ENCODE measurements at regions not wholly inside any gene's neighbourhood (a gene's known extent, or its start where the extent isn't known, plus 50 kb on each side); places are given as distances from the start of the nearest gene placed in this dataset.
"Not testable (repeated sequence)": the region's sequence is repeated elsewhere in the genome, so short reads cannot be mapped to it uniquely, and the experiment has no call there.

DNA sequence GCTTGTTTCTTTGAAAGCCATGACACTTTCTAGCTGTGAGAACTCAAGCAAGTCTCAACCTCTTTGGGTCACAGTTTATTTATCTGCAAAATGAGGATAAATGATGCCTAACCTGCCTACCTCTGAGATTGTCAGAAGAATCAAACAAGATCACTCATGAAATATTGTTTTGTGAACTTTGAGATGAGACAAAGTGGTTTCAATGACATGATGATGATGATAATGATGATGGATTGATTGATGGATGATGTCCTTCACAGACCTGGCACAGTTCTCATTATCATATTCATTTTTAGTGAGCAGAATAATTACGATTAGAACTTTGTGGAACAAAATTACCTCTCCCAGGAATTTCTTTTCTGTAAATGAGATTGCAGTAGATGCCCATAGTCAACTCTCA lies 129.2 kb downstream of the HHIPL2 start:
- 47 to 78% (median 69%) methylated on average over 1 of the region's 1 CpG for WGBS, 3 donors

DNA sequence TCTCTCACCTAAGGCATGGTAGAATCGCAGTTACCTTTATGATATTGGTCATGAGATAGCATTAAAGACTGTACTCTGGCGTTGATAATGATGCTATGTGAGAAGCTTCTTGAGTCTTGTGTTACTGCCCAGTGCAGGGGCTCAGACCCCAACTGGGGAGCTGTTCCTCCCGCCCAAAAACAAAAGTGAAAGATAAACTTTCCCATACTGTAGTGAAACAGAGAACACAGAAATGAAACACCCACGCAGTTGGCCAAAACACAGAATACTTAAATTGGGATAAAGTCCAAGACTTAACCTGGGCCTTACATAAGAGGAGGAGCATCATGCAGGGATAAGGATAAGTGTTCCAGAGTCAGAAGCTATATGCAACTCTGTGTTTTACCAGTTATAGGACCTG lies 130.6 kb downstream of the HHIPL2 start:
- H3K27ac ChIP-seq (ENCODE audit: low read depth, low read length): no peak overlapping the region
- 79 to 88% (median 83%) methylated on average over 4 of the region's 4 CpGs for WGBS, 3 donors

More for the DNA sequence above, 129.2 kb downstream of the HHIPL2 start:
- no peak overlapping the region for H3K27ac ChIP-seq (ENCODE audit: low read depth, low read length)

DNA sequence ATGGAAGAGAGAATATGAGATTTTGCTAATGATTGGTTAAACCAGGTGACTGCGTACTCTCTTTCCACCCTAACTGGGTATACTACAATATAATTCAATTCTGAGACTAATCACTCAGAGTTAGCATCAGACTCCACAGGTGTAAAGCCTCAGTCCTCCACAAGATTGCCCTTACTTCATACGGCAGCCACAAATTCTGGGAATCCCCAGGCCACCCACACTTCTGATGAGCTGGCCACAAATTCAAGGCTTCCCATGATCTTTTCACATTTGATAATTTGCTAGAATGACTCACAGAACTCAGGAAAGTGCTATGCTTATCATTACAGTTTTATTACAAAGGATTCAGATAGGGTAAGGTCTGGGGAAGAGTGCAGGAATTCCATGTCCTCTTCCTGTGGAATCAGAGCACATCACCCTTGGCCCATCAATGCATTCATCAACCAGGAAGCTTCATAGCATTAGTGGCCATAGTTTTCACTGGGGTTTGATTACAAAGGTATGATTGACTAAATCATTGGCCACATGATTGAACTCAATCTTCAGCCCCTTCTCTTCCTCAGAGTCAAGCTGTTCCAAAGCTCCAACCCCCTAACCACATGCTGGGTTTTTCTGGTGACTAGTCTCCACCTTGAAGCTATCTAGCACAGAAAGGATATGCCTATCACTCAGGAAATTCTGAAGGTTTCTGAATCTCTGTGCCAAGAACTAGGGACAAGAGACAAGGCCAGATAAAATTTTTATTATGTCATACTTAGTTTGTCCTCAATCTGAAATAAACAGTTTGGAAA lies 131.7 kb downstream of the HHIPL2 start:
- 79 to 91% (median 80%) methylated on average over 2 of the region's 2 CpGs for WGBS, 3 donors
- no peak overlapping the region for H3K27ac ChIP-seq (ENCODE audit: low read depth, low read length)

DNA sequence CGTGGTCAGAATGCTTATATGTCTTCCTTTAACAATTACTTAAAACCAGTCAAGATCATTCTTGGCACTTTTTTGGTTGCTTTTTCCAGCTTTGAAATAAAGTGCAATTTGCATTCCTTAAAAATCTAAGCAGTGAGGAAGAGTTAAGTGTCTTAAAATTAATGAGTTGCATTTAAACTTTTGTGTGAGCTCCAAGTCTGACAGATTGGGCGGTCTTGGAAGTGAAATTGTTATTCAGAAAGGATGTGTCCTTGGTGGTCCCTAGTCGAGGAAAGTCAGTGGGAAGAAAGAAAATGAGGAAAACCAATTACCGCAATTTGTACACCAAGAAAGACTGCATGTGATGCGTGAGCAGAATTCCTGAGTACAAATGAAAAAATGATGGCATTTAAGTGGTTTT lies 132.5 kb downstream of the HHIPL2 start:
- no peak overlapping the region for H3K27ac ChIP-seq (ENCODE audit: low read depth, low read length)
- WGBS, 3 donors: 73 to 82% (median 78%) methylated on average over 5 of the region's 5 CpGs

DNA sequence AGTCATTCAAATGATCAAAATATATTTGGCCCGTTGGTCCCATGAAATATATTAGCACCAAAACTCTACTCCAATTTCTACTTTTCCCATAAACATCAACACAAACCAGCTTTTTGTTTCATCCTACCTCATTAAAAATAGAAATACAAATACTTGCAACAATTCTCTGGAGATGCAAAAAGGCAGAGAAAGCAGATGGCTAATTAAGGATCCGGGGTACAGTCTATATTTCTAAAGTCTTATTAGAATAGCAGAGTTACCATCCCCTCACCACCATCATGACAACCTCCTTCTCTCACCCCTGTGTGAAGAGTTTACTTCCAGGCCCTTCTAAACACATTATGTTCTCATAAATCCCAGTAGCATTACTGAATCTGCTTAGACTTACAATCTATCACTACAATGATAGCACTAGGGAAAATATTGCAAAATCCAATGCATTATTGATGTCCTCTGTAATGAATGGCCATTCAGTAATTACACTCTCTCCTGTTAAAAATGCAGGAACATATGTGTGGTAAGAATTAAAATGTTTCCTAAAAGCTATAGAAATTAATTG lies 133.8 kb downstream of the HHIPL2 start:
- WGBS, 3 donors: 73 to 81% (median 80%) methylated on average over 2 of the region's 2 CpGs
- no peak overlapping the region for H3K27ac ChIP-seq (ENCODE audit: low read depth, low read length)

DNA sequence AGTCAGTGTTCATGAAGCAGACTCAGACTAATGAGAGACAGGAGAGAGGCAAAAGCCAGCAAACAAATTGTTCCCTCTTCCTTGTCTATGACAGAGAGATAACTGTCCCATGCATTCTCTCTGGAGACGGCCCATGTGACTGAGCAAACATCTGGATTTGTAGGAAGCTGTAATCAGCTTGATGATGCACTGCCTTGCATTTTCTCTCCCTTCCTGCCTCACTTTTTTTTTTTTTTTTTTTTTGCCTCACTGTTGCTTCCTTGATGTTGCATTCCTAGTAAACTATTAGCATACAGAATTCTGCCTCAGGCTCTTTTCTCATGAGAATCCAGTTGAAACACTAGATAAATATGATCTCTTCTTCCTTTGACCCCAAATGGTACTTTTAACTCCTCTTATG lies 134.5 kb downstream of the HHIPL2 start:
- no peak overlapping the region for H3K27ac ChIP-seq (ENCODE audit: low read depth, low read length)
- 36 to 78% (median 70%) methylated on average over 1 of the region's 1 CpG for WGBS, 3 donors

DNA sequence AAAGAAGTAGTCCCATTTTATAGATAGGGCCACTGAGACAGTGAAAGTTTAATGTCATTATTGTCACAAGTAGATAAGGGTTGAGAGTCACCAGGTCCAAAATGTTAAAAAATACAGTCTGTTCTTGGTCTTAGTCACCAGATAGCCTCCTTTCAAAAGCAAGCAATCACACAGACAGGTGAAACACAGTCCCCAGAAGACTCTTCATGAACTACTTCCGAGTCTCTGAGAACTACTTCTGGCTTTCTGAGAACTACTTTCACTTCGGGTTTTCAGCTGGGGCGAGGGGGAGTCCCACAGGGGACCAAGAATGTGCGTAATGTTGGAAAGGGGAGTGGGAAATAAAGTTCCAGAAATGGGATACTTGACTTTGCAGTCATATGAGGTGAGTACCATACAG lies 143.2 kb downstream of the HHIPL2 start:
- H3K27ac ChIP-seq (ENCODE audit: low read depth, low read length): no peak overlapping the region
- 67 to 71% (median 70%) methylated on average over 4 of the region's 4 CpGs for WGBS, 3 donors

DNA sequence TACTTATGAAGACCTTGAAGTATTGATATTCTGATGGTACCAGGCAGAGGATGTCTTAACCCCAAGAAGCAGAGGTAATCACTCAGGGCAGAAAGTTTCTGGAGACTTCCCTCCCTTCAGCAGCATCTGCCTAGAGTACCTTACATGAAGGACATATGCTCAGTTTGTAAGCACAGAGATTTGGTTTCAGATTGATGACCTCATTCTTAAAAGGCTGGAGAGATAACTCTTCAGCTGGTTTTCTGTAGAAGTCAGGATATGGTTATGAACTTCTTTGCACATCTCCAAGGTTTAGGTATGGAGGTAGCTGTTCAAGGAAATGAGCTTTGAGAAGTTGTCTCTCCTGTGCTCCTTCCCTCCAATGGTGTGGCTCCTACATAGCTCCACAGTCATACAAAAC lies 148.7 kb downstream of the HHIPL2 start:
- no peak overlapping the region for H3K27ac ChIP-seq (ENCODE audit: low read depth, low read length)

DNA sequence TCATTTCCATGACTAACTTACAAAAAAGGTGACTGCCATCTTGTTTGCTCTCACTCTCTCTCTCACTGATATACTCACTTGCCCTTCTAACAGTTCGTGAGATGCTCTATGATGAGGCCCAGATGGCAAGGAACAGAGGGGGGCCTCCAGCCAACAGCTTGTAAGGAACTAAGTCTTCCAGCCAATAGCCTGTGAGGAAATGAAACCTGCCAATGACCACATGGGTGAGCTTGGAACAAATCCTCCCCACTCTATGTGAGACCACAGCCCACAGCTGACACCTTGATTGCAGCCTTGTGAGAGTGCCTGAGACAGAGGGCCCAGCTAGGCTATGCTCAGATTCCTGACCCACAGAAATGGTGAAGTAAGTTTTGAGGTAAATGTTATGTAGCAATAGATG lies 153.7 kb downstream of the HHIPL2 start:
- no peak overlapping the region for H3K27ac ChIP-seq (ENCODE audit: low read depth, low read length)
- 58 to 78% (median 71%) methylated on average over 1 of the region's 1 CpG for WGBS, 3 donors

DNA sequence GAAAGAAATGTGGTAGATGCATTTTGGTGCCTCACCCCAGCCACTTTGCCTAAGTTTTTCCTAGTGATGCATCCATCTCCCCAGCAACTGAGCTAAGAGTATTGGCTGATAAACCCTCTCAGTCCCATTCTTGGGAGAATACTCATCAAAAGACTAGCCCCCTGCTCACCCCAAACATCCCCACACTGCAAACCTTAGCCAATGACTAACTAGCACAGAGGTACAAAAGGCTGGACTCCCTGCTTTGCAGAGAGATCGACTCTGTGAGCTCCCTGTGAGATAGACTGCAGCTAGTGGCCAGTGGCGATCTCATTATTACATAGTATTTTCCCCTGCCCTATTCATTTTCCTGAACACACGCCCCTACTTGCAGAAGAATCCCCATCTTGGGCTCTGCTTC lies 155.3 kb downstream of the HHIPL2 start:
- 68 to 79% (median 79%) methylated on average over 3 of the region's 3 CpGs for WGBS, 3 donors
- H3K27ac ChIP-seq (ENCODE audit: low read depth, low read length): no peak overlapping the region

DNA sequence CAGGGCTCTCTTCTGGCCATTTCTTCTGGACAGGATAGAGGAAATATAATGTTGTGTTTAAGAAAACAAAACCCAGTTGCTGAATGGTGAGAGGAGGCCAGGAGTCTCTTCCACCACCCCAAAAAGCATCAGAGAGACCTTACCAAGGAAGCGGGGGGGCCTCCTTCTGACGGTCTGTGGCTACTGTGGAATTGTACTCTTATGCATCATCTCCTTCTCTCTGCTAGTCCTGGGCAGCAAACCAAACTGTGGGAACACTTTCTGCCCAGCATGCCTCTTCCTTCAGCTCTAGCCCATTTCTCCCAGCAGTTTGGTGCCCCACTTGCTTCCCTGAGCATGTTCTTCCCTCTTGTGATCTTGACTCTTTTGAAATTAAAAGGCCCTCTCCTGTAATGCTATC lies 157.7 kb downstream of the HHIPL2 start:
- WGBS, 3 donors: 76 to 87% (median 85%) methylated on average over 2 of the region's 2 CpGs
- no peak overlapping the region for H3K27ac ChIP-seq (ENCODE audit: low read depth, low read length)

DNA sequence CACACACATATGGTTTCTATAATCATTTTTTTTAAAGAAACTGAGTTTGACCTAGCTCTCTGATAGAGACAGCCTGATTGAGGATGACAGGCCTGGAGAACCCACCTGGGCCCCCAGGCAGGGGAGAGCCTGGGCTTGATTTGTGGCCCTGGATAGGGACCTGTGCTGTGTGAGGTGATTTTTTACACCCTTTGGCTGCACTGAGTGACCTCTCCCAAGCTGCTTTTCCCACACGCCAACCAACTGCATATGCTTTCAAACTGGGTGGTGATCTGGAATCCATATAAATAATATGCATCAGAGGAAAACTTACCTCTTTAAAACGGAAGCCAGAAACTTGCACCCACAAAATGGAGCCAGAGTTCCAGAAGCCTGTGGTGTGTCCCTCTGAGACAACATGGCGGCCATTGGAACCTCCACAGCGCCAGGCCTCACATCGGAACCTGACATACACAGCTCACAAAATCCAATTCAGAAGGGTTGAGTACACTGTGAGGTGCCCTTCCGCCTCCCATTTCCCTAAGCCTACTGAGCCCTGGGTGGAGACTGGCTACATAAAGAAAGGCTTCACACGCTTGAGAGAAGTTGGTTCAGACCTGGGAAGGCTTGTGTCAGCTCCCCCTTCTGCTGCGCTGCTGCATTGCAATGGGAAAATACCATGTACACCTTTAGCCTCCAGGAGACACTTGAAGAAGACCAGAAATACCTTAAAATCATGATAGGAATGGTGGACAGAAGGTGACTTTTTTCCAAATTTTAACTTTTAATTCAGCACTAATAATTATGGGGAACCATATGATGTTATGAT lies 160.7 kb downstream of the HHIPL2 start:
- WGBS, 3 donors: 83 to 88% (median 86%) methylated on average over 8 of the region's 8 CpGs
- no peak overlapping the region for H3K27ac ChIP-seq (ENCODE audit: low read depth, low read length)

DNA sequence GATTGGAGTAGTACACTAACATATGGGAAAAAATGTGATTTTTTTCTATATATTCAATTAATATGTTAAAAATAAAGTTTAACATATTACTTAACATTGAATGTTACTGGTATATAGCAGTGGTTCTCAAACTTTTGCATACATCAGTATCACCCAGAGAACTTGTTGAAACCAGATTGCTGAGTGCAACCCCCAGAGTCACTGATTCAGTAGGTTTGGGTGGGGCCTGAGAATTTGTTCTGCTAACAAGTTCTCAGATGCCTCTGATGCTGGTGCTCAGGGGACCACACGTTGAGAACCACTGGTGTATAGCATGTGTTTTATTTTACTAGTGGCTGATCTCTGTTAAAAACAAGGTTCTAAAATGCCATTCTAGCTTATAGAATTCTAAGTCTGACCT lies 161.9 kb downstream of the HHIPL2 start:
- 68 to 76% (median 70%) methylated on average over 1 of the region's 1 CpG for WGBS, 3 donors
- no peak overlapping the region for H3K27ac ChIP-seq (ENCODE audit: low read depth, low read length)

DNA sequence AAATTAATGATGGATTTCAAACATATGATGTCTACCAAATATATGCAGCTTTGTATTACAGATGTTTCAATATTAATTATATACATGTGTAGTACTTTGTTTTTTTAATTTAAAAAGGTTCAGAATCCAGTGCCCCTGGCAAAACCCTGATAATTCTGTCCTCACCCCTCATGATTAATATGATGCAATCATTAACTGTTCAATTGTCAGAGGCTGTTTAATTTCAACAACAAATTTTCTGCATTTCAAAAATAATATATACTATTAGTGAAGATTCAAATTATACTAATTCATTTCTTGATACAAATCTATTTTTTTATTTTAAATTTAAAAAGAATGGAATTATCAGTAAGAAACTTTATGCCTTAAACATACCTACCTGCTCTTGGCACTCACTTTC lies 162.6 kb downstream of the HHIPL2 start:
- H3K27ac ChIP-seq (ENCODE audit: low read depth, low read length): no peak overlapping the region

DNA sequence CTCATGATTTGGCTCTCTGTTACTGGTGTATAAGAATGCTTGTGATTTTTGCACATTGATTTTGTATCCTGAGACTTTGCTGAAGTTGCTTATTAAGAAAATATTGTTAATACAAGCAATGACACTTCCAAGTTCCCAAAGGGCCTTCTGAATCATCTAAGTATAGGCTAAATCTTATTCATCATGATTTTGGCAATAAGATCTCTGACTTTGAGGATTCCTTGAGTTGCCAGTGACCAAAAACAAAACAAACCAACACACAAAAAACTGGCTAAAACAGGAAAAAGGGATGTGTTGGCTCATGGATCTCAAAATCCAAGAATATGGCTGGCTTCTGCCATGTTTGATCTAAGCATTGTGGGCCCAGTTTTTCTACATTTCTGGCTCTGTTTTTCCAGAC lies 163.4 kb downstream of the HHIPL2 start:
- no peak overlapping the region for H3K27ac ChIP-seq (ENCODE audit: low read depth, low read length)

DNA sequence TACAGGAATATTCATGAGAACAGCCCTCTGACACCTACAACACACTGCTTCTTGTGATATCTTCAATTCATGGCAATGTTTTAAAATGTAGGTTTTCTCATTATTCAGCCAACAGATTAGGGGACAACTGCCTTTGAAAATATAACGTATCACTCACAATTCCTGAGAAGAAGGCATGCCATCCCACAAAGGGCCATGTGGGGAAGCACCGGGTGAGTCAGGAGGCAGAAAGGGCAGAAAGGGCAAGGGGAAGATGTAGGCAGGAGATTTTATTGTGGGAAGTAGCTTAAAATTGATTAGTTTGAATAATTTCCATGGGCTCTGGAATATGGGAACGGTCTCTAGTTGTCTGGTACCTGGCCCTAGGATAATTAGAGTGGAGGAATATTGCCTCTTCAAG lies 165.7 kb downstream of the HHIPL2 start:
- 47 to 77% (median 59%) methylated on average over 3 of the region's 3 CpGs for WGBS, 3 donors
- H3K27ac ChIP-seq (ENCODE audit: low read depth, low read length): no peak overlapping the region

DNA sequence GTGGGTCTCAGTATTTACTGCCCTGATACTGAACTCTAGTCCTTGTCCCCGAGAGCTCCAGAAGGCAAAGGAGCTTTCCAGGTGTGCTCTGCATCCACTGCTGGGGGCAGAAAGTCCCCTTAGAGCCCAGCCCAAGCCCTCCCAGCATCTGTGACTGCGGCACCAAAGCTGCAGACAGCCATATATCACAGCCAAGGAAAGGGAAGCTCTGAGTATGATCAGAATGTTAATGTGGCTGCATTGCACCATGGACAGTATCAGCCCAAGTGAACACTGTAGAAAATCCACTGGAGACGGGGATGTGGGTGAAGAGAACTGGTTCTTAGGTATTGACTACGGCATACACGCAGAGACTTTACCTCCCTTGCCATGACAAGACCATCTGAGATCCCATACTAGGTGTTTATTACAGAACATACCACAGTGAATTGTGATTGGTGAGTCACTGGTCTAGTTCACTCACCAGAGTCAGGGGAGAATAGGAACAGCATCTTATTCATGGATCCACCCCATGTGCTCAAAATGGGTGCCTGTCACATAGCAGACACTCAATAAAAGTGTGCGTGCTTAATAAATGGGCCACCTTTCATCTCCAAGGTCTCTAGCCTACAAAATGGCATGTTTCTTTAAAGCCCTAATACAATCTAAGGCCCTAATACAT lies 170.3 kb downstream of the HHIPL2 start:
- WGBS, 3 donors: 65 to 77% (median 73%) methylated on average over 6 of the region's 6 CpGs

DNA sequence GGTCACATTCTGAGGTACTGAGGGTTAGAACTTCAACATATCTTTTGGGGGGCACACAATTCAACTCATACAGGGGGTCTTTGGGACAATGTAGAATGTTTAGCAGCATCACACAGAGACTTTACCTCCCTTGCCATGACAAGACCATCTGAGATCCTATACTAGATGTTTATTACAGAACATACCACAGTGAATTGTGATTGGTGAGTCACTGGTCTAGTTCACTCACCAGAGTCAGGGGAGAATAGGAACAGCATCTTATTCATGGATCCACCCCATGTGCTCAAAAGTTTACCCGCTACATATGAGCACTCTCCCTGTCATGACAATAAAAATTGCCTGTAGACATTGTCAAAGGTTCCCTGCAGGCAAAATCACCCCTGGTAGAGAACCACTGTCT lies 171.1 kb downstream of the HHIPL2 start:
- WGBS, 3 donors: 87 to 94% (median 93%) methylated on average over 1 of the region's 1 CpG
- not testable (repeated sequence) for H3K27ac ChIP-seq (ENCODE audit: low read depth, low read length)

More for the DNA sequence above, 170.3 kb downstream of the HHIPL2 start:
- no peak overlapping the region for H3K27ac ChIP-seq (ENCODE audit: low read depth, low read length)

DNA sequence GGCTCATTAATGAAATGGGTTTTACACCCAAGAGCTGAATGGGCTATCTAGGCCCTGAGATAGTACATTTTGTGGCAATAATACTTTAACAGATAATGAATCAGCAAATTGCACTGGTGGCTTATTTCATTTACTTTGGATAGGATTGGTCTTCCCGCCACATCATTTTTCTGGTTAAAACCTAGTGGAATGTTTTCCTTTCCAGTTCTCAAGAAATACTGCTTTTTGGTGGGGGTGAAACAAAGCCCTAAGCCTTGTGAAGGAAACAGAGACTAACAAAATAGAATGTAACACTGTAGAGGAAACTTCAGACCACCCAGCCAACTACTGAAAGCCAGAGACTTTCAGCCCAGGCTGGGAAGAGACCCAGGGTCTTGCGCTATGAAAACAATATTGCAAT lies 172.2 kb downstream of the HHIPL2 start:
- no peak overlapping the region for H3K27ac ChIP-seq (ENCODE audit: low read depth, low read length)
- WGBS, 3 donors: 90 to 98% (median 94%) methylated on average over 2 of the region's 2 CpGs

All from adipose tissue (tissue), 3 donors.